ENCODE measurements at regions not wholly inside any gene's neighbourhood (a gene's known extent, or its start where the extent isn't known, plus 50 kb on each side); places are given as distances from the start of the nearest gene placed in this dataset.

GRCh38 chr18:1774261-1774660 lies 797.0 kb downstream of the METTL4 start (continued):
- no peak for TF ChIP-seq REST (IDR thresholded peaks at IDR 0.05; ENCODE audit: low read depth)
- no peak for TF ChIP-seq RAD21 (IDR thresholded peaks at IDR 0.05; ENCODE audit: low read depth)
- no peak for TF ChIP-seq POLR2A (IDR thresholded peaks at IDR 0.05; ENCODE audit: borderline replicate concordance, extremely low read depth, insufficient read depth, insufficient read length)
- no peak for TF ChIP-seq YY1 (IDR thresholded peaks at IDR 0.05; ENCODE audit: extremely low read depth, insufficient replicate concordance, low read depth, low read length)
- no peak for TF ChIP-seq EZH2 (IDR thresholded peaks at IDR 0.05)

GRCh38 chr18:1777843-1778242 lies 793.5 kb downstream of the METTL4 start:
- ChIA-PET RAD21 (ENCODE audit: low non-redundant PET in 1 of 2, low total read pairs in 2 of 2, uncharacterized antibody in 2 of 2, unreplicated experiment in 2 of 2) (no interaction called here), CTCF (no interaction called here), POLR2A (no interaction called here)
- Histone ChIP-seq H3K27me3 (ENCODE audit: insufficient read depth, low read length) (peaks cover 15% of the 10 kb centered on the region), H4K20me1 (ENCODE audit: insufficient read depth) (no peaks in the 10 kb centered on the region), H3K36me3 (ENCODE audit: control insufficient read depth in 1 of 2, insufficient read depth in 2 of 2, low read length in 2 of 2) (no peaks in the 10 kb centered on the region), H3K4me2 (ENCODE audit: low read length) (no peak overlapping the region), H3K9me2 (ENCODE audit: insufficient read depth) (no peaks in the 10 kb centered on the region; the same call in 1 of the 2 replicates), H3K79me2 (ENCODE audit: insufficient read depth, low read length) (no peaks in the 10 kb centered on the region), H2AFZ (ENCODE audit: low read depth, low read length, poor library complexity, severe bottlenecking) (no peak overlapping the region), H3K4me1 (ENCODE audit: control insufficient read depth in 1 of 2, insufficient read depth in 2 of 2, low read length in 2 of 2) (no peaks in the 10 kb centered on the region), H3K9me3 (ENCODE audit: control insufficient read depth in 1 of 2, insufficient read depth in 1 of 2, low read depth in 1 of 2, low read length in 2 of 2) (no peaks in the 10 kb centered on the region), H3K9ac (ENCODE audit: low read length) (no peak overlapping the region), H3K27ac (ENCODE audit: low read depth, low read length) (no peak overlapping the region), H3K4me3 (replicated peaks in 1 of 2; ENCODE audit: low read depth in 1 of 2, low read length in 2 of 2) (no peak overlapping the region)
- TF ChIP-seq REST (IDR thresholded peaks at IDR 0.05; ENCODE audit: low read depth) (no peak), ELF1 (IDR thresholded peaks at IDR 0.05; ENCODE audit: borderline replicate concordance, low read depth) (no peak)
- ATAC-seq (no peak), DNase-seq (ENCODE audit: low read depth, low spot score) (no peak)
- no TSS peak for BruUV-seq (replicated peaks)
- intact Hi-C loops (cut with micrococcal nuclease) = no loop called here
